G401.6 (cell line): ENCODE measurements at regions not wholly inside any gene's neighbourhood (a gene's known extent, or its start where the extent isn't known, plus 50 kb on each side); places are given as distances from the start of the nearest gene placed in this dataset.
"Not testable (repeated sequence)": the region's sequence is repeated elsewhere in the genome, so short reads cannot be mapped to it uniquely, and the experiment has no call there.

Experiments used
- FAIRE-seq: peaks from 2 replicates; lab custom pipeline; 2012; peaks lifted over from hg19 to GRCh38; lab: Jason Lieb, UNC

- FAIRE-seq: no peak
Measured at GRCh38 chr5:121100931-121101330, 636.8 kb downstream of the PRR16 start.

- no peak for FAIRE-seq
Measured at GRCh38 chr5:121105921-121106320, 641.8 kb downstream of the PRR16 start.

GRCh38 chr5:121106721-121107690 lies 642.9 kb downstream of the PRR16 start:
- FAIRE-seq: not testable (repeated sequence)

- no peak for FAIRE-seq
Measured at GRCh38 chr5:121108725-121109124, 644.6 kb downstream of the PRR16 start.

- FAIRE-seq: no peak
Measured at GRCh38 chr5:121109817-121110216, 645.7 kb downstream of the PRR16 start.

- FAIRE-seq: no peak
Measured at GRCh38 chr5:121121786-121122185, 657.7 kb downstream of the PRR16 start.

GRCh38 chr5:121138495-121138907 lies 674.4 kb downstream of the PRR16 start:
- FAIRE-seq: no peak

- FAIRE-seq: no peak
Measured at GRCh38 chr5:121138952-121139351, 674.9 kb downstream of the PRR16 start.

GRCh38 chr5:121144764-121145163 lies 680.7 kb downstream of the PRR16 start:
- no peak for FAIRE-seq

GRCh38 chr5:121151534-121151933 lies 687.4 kb downstream of the PRR16 start:
- no peak for FAIRE-seq

- no peak for FAIRE-seq
Measured at GRCh38 chr5:121152411-121152810, 688.3 kb downstream of the PRR16 start.

GRCh38 chr5:121156565-121156964 lies 692.5 kb downstream of the PRR16 start:
- no peak for FAIRE-seq

GRCh38 chr5:121158451-121158850 lies 693.2 kb upstream of the FTMT start:
- no peak for FAIRE-seq

GRCh38 chr5:121160591-121160990 lies 691.1 kb upstream of the FTMT start:
- FAIRE-seq: no peak

- FAIRE-seq: no peak
Measured at GRCh38 chr5:121164632-121165031, 687.0 kb upstream of the FTMT start.

- no peak for FAIRE-seq
Measured at GRCh38 chr5:121171361-121171760, 680.3 kb upstream of the FTMT start.

- FAIRE-seq: no peak
Measured at GRCh38 chr5:121171834-121172233, 679.8 kb upstream of the FTMT start.

- no peak for FAIRE-seq
Measured at GRCh38 chr5:121174351-121174750, 677.3 kb upstream of the FTMT start.

- FAIRE-seq: no peak
Measured at GRCh38 chr5:121175986-121176385, 675.7 kb upstream of the FTMT start.

GRCh38 chr5:121182788-121183490 lies 668.7 kb upstream of the FTMT start:
- FAIRE-seq: no peak

GRCh38 chr5:121188849-121189248 lies 662.8 kb upstream of the FTMT start:
- FAIRE-seq: no peak

- no peak for FAIRE-seq
Measured at GRCh38 chr5:121189342-121190305, 662.1 kb upstream of the FTMT start.
